Activated CD8-positive, alpha-beta memory T cell treated with anti-CD3 and anti-CD28 coated beads, Interleukin-2, amount 50 U/mL, for 48 hours (primary cell): ENCODE measurements at regions not wholly inside any gene's neighbourhood (a gene's known extent, or its start where the extent isn't known, plus 50 kb on each side); places are given as distances from the start of the nearest gene placed in this dataset.

Experiments used
- DNase-seq: peaks from one replicate; pipeline ENCODE4 v3.0.0-alpha.2; 2020

DNA sequence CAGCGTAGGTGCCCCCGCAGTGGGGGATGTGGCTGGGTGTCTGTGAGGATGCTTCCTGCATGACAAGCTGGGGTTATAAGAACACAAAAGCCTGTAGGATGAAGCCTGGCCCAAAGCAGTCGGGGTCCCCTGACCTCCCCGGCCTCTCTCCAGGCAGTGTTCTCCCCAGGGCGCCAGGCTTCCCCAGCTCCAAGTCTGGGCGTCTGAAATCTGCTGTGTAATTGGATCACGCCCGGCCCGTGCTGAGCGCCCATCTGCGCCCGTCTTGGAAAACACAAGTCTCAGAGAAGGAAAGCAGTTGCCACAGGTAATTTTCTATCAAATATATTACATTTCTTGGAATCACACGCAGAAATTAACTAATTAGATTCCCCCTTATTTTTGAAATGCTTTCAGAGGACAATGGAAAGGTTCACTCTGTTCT is 233.3 kb downstream of the CTTN start:
- DNase-seq, result no peak

DNA sequence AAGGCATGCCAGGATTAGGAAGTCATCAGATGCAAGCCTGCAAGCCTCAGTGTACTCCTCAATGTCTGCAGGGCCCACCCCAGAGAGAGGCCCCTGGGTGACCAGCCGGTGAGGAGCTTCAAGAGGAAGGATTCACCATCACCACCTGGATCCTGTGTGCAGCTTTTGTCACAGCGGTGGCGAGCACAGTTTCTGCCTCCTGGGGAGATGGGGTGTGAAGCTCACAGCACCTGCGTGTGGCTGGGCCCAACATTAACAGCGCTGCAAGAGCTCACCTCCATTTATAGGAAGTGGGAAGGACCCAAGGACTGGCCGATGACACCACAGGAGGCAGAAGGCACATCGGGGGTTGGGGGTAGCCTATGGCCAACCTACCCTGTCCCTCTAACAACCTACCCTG is 235.3 kb downstream of the CTTN start:
- no peak for DNase-seq

DNA sequence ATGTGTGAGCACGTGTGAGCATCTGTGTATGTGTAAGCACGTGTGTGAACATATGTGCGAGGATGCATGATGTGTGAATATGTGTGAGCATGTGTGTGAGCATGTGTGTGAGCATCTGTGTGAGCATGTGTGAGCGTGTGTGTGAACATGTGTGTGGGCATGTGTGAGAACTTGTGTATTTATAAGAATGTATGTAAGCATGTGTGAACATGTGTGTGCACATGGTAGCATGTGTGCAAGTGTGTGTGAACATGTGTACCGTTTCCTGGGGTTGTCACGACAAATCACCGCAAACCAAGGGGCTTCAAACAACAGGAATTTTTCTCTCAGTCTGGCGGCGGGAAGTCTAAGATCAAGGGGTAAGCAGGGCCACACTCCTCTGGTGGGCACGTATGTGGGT is 238.3 kb downstream of the CTTN start:
- DNase-seq, result no peak

DNA sequence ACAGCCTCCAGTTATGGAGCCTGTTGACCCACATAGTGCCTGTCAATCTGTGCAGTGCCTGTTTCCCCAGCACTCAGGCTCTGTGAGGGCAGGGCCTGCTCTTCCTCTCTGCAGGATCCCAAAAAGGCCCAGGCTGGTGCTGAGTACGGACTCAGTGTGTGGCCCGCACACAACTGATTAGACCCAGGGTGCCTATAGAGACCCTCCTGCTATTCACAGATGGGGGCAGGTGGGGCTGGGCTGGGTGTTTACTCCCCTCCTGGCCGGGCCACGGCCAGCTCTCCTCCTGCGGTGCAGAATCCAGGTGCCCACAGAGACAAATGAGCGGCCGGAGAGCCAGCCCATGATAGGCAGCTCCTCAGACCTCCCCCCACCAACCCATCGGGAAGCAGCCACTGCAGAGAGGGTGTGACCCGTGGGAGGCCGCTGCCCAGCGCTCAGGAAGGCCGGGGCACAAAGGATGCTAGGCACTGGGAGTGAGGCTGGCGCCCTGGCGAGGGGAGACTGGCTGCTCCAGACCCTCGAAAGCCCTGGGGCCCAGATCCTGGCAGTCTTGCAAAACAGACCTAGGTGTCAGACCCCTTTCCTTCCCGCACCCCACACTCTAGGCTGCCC is 239.0 kb downstream of the CTTN start:
- DNase-seq, result no peak

DNA sequence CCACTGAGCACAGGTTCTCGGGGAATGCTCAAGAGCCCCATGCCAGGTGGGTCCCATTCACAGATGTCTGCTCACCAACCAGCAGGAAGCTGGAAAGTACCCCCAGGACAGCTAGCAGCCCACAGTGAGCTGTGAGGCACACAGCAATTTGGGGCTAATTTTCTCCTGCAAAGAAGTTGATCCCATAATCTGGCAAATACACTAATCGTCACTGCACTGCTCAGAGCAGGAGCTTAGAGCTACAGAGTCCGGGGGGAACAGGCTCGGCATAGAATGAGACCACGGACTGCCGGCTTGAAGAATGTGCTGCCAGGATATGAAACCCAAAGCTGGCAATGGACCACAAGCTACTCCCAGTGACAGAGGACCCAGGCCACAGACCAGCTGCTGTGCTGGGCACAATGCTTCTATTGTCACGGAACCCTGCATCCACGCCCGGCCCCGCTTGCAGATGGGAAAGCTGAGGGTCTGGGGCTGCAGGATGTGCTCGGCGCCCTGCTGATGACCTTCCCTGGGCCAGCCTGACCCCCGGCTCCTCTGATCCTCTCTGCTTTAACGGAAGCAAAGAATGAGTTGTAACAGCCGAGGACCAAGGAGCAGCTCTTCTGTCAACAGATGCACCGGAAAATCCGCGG is 239.7 kb downstream of the CTTN start:
- no peak for DNase-seq

DNA sequence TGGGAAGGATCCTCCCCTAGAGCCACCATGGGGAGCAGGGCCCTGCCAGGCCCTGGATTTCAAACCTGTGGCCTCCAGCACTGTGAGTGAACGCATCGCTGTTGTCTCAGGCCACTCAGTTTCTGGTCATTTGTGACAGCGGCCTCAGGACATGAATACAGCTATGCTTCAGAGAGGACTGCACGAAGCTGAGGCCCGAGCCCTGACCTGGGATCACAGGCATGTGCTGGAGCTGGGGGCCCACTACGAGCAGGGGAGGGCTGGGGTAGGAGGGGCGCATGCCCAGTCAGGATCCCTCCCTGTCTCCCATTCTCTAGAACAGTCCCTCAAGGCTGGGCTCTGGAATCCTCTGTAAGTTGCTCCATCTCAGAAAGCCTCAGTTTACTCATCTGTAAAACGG is 242.1 kb downstream of the CTTN start:
- DNase-seq, result no peak

DNA sequence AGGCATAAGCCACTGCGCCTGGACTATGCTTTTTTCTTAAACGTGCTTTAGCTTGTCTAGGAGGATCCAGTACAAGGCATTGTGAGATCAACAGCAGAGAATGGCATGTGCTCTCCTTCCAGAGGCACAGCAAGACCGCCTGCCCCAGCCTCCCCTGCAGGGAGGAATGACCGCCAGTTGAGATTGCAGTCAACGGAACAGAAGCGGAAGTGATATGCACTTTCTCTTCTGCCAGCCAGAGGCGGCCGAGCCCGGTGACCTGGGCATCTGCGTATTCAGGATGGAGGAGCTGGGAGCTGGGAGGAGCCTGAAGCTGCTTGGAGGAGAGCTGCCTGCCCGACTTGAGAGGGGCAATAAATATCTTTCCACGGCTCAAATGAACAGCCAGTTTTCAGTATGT is 243.0 kb downstream of the CTTN start:
- no peak for DNase-seq

DNA sequence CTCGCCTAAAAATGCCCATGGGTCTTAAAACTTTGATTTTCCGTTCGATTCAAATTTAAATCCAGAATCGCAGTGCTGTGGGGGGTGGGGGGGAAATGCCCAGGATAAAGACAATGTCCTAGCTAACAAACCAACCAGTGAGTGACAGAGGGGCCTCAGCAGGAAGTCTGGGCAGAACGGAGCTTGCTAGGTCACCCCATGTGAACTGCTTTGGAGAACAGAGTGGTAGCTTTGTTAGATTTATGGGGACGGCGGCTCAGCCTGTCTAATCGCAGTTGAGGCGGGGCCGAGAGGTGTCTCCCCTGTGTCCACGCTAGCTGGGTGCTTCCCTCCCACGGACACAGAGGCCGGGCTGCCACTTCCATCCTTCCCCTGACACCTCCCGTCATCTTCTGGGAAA is 243.9 kb downstream of the CTTN start:
- no peak for DNase-seq

DNA sequence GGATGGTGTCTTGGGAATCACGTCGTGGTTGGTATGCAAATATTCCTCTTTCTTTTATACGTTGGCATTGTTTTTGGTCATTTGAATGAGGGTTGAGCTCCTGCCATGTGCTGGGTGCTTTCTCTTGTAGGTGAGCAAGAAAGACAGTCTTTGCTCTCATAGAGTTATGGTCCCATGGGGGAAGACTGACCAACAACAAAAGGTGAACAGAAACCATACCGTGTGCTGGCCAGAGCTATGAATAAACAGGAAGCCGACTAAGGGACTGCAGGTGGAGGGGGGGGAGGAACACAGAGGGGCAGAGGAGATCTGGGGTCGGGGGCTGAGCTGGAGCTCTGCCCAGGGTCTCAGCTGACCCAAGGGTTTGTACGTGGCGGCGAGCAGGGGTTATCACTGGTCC is 245.3 kb downstream of the CTTN start:
- no peak for DNase-seq

DNA sequence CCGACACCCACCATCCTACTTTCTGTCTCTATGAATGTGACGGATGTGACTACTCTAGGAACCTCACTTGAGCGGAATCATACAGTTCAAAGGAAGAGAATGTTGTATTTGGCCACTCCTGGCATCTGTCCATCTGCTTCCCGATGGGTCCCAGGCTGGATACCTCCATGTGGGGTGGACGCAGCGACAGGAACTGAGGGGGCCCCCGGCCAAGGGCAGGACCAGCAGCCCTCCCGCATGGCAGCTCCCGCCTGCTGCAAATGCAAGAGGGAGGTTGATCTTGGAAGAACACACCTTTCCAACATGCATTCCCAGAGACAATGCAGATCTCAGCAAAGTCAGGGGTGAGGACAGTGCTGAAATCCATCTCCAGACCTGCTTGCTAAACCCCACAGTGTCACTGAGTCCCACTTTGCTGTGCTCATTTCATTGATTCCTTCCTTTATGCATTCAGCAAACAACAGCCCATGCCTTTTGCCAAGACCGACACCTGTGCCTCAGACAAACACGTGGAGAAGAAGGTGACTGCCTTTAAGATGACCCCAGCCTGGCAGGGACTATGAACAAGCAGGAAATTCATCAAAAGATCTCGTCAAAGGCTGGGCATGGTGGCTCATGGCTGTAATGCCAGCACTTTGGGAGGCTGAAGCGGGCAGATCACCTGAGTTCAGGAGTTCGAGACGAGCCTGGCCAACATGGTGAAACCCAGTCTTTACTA is 246.2 kb downstream of the CTTN start:
- DNase-seq, result no peak

DNA sequence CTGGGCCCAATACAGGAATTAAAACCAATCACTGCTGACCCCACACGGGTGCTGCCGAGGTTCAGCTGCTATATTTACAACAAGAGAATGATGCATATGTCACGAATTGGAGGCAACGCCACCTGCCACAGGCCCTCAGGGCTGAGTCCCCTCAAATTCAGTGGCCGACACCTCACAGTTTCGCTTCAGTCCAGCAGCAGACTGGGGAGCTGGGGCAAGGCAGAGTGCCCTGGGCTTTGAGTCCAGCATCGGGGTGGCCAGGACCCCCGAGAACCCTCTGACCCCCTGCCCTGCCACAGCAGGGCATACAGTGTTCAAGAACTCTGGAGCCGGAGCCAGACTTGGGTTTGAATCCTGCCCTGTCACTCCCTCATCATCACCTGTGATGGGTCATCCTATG is 247.2 kb downstream of the CTTN start:
- DNase-seq, result no peak

DNA sequence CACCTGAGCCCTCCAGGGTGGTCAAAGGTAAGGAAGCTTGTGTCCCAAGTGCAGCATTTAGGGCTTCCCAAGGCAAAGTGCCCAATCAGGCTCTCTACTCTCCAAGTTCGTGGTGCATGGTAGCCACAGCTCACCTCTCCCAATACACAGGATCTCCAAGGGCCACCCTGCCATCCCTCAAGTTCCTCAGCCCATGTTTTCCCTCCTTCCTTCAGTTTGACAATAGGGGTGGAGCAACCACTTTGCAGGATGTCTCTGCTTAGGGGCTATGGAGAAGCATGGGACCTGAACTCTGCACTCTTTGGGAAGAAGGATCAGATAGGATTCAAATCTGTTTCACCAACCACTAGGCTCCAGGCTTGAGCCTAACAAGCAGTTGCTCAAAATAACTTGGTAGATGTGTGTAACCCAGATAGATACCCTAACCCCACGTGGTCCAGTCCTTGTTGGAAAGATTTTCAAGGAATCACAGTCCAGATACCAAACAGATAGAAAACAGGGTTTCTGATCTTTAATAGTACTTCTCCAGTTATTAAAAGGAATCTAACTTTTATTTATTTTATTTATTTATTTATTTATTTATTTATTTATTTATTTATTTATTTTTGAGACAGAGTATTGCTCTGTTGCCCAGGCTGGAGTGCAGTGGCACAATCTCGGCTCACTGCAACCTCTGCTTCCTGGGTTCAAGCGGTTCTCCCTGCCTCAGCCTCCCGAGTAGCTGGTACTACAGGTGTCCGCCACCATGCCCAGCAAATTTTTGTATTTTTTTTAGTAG is 248.1 kb downstream of the CTTN start:
- no peak for DNase-seq

DNA sequence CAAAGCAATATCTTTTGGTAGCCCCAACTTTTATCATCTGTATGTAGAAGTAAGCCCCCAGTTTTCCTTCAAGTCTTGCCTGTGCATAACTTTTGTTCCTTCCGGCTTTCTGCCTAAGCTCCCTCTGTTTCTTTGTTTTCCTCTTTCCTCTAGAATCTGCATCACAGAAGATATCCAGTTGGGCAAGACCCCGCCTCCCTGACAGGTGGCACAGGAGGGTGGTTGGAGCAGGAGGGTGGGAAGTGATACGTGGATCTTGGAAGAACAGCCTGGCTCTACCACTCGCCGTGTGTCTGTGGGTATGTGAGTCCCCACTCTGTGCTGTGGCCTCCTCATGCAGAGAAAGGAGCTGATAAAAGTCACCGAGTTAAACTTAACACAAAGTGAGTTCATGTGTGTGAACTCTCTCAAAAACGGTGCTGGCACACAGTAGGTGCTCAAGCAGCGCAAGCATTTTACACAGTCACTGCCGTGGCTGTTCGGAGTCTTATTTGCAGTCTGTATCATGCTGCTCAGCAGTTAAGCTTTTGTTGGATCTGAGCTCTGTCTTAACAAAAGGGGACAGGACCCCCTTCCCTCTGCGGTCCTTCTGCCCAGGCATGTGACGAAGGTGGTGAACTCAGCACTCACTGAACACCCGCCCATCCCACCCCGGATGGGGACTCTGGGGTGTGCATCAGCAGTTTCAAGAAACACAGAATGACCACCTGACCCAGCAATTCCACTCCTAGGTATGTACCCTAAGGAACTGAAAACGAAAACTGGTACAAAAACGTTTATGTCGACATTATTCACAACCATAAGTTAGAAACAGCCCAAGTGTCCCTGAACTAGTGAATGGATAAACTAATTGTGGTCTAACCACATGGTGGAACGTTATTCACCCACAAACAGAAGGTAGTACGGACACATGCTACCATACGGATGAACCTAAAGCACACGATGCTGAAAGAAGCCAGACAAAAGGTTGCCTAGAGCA is 249.1 kb downstream of the CTTN start:
- no peak for DNase-seq

DNA sequence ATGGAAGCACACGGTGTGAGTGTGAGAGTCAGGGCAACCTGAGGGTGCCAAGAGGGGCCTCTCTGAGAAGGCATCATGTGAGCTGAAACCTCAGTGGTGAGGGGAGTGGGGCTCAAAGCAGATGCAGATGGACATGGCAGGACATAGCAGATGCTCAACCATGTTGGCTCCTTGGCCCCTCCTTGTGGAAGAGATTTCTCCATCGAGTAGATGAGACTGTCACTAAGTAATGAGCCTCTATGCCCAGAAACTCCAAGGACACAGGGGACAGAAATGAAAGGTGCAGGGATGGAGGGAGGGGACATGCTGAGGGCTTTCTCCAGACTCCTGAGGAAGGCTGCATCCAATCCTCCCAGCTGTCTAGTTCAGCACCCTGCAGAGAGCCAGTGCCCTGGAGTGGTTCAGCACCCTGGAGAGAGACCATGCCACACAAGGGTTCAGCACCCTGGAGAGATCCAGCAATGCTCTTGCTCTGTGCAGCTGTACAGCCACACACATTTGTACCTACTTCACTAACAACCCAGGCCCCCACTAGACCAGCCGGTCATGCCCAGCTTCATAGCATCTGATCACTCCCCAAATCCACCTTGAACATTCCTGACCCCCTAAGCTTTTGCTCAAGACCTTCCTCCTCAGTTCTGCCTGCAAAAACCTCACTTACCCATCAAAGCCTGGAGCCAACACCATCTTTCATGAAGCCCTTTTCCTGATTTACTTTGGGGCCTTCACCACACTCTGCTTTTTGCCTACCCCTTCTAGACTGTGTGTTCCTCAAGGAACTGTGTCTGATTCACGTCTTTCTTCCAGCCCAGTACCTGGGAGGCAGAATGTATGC is 252.0 kb downstream of the CTTN start:
- DNase-seq, result peak; percentile 59

DNA sequence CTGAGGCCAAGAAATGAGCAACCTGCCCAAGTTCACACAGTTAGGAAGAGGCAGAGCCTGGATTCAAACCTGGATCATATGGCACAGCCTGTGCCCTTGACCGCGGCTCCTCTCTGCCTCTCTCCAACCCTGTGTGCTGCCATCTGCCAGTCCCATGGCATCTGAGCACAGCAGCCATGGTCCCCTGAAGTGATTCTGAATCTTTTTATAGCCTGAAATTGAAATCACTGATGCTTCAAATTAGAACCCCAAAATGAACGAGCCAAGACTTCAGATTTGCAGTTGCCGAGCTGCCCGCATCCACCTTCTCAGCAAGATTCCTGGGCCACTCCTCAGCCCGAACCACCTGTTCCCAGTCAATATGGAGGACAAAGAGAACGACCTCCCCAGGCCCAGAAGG is 252.7 kb downstream of the CTTN start:
- no peak for DNase-seq

DNA sequence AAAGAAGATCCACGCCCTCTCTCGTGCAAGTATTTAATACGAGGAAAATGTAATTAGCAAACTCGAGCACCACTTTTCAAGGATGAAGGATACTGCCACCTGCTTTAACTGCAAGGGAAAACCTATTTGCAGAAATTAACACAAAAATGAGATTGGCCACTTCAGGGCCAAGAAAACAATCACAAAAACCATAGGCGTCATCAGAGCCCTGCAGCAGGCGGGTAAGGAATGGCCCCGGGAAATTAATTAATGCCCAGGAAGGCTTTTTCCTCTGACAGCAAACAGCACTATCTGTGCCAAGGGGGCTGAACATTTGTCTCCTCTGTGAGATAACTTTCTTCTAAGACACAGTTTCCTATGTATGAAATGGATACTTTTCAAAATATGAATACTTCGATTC is 255.7 kb downstream of the CTTN start:
- DNase-seq, result no peak

DNA sequence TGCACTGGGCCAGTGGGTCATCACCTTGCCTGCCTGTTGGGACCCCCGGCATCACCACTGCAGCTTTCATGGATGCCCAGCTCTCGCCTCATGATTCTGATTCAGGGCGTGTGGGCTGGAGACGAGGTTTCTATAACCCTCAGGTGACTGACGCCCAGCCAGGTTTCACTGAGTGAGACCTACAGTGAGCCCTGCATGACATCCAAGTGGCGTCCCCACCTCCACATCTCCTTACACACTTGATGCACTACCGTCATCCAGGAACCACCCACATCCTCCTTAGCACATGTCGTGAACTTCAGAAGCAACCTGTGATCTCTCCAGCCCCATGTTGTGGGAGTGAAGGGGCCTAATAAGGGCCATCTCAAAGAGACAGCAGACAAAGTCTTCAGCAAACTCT is 257.5 kb downstream of the CTTN start:
- no peak for DNase-seq

DNA sequence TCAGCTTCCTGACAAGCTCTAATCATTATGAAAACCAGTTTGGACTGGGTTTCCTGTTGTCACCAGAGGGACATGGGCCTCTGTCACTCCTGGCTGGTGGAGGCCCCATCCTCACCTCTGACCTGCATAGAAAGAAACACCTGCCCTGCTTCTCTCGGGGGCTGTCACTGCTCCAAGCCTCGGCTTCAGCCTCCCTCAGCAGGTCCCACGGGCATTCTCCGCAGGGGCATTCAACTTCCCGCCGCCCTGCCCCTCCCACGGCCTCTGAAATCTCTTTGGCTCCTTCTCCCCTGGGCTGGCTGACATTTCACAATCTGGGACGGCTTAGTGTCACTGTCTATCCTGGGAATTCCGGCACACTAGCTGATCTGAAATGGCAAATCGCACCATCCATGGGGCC is 257.9 kb downstream of the CTTN start:
- no peak for DNase-seq

DNA sequence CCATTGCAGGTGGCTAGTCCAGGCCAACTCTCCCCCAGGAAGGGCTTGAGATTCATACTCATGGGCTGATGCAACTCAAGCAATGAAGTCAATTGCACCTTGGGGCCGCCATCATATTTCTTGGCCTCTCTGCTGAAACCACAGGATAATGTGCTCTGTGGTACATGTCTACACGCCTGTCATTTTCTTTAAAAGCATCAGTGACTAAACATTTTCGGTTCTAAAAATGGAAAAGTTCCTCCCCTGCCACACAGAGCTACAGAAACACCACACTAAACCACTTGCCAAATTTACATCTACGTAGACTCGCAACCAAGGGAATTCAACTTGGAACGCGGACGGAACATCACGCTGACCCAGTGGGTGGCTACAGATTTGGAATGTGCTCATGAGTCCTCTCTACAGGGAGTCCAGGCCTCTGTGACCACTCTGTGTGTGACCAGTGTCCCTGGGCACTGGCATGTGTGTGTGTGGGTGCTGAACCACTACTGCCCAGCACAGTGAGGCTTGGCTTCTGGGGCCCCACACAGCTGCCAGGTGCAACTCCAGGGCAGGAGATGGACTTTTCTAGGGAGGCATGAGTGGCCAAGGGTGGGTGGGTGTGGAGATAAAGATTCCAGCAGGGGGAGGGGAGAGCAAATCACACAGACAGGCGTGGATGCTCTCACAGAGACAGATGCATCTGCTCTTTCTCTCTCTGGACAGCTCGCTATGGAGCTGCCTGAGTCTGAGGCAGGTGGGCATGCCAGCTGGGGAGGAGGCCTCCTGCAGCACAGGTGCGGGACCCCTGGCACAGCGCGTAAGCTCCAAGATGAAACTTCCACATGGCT is 261.9 kb downstream of the CTTN start:
- no peak for DNase-seq

DNA sequence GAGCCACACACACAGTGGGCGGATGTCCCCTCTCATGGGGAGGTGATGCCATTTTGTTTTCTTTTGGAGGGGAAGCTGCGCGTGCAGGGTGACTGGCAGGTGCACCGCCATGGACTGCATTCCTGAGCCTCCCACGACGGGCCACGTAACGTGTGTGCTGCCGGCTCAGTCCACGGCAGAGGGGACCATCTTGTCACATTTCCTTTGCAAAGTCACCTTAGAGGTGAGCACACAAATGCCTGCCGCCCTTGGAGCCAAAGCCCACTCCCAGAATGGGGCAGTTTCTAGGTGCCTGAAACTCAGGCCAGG is 262.5 kb downstream of the CTTN start:
- DNase-seq, result no peak
